OCI-LY1 (cell line): ENCODE measurements at regions not wholly inside any gene's neighbourhood (a gene's known extent, or its start where the extent isn't known, plus 50 kb on each side); places are given as distances from the start of the nearest gene placed in this dataset.
"Not testable (repeated sequence)": the region's sequence is repeated elsewhere in the genome, so short reads cannot be mapped to it uniquely, and the experiment has no call there.

Experiments
- H2AFZ ChIP-seq: fragments of 200-600 bp; sonication (generic), shearing (Covaris generic); 2 replicates; pipeline ENCODE4 v1.6.0; 2014; ENCODE audit warnings: antibody characterized with exemption, mild to moderate bottlenecking, low read length
- H3F3A ChIP-seq: fragments of 200-600 bp; sonication (generic), shearing (Covaris generic); 2 replicates; pipeline ENCODE4 v1.6.0; 2014; ENCODE audit warnings: mild to moderate bottlenecking, antibody characterized with exemption, low read length, moderate library complexity; ENCODE audit not compliant: insufficient read depth
- H3K27ac ChIP-seq: fragments of 200-600 bp; sonication (generic); 2 replicates; pipeline ENCODE4 v1.5.1; 2014; ENCODE audit warnings: low read length, mixed run types, mild to moderate bottlenecking, low read depth; ENCODE audit not compliant: poor library complexity, severe bottlenecking
- H3K27me3 ChIP-seq: fragments of 200-600 bp; sonication (generic); 2 replicates; pipeline ENCODE4 v1.6.0; 2014; ENCODE audit warnings: antibody characterized with exemption, mild to moderate bottlenecking, low read length, moderate library complexity; ENCODE audit not compliant: insufficient read depth
- H3K36me3 ChIP-seq: fragments of 200-600 bp; sonication (generic); 2 replicates; pipeline ENCODE4 v1.6.1; 2014; ENCODE audit warnings: mild to moderate bottlenecking, antibody characterized with exemption, low read length, moderate library complexity, mixed read lengths; ENCODE audit not compliant: insufficient read depth
- H3K4me1 ChIP-seq: fragments of 200-600 bp; sonication (generic); 2 replicates; pipeline ENCODE4 v1.5.1; 2014; ENCODE audit warnings: mild to moderate bottlenecking, low read length, moderate library complexity; ENCODE audit not compliant: insufficient read depth, severe bottlenecking
- H3K4me2 ChIP-seq: fragments of 200-600 bp; sonication (generic), shearing (Covaris generic); 2 replicates; pipeline ENCODE4 v1.6.1; 2014; ENCODE audit warnings: low read length
- H3K4me3 ChIP-seq: fragments of 200-600 bp; sonication (generic); 2 replicates; pipeline ENCODE4 v1.5.1; 2014; ENCODE audit warnings: low read length, low read depth, mild to moderate bottlenecking, mixed read lengths; ENCODE audit not compliant: poor library complexity, severe bottlenecking
- H3K79me2 ChIP-seq: fragments of 200-600 bp; shearing (Covaris generic); 2 replicates; pipeline ENCODE4 v1.6.1; 2016; ENCODE audit warnings: mixed run types, low read length, mixed read lengths; ENCODE audit not compliant: insufficient read depth
- H3K9ac ChIP-seq: fragments of 200-600 bp; sonication (generic), shearing (Covaris generic); 2 replicates; pipeline ENCODE4 v1.6.1; 2014; ENCODE audit warnings: mild to moderate bottlenecking, low read length, mixed read lengths
- H3K9me2 ChIP-seq: fragments of 200-600 bp; sonication (generic), shearing (Covaris generic); 2 replicates; pipeline ENCODE4 v1.6.1; 2014; ENCODE audit warnings: low read depth, mild to moderate bottlenecking, low read length, mixed read lengths
- H3K9me3 ChIP-seq: fragments of 200-600 bp; shearing (Covaris generic); 2 replicates; pipeline ENCODE4 v1.6.1; 2014; ENCODE audit warnings: low read length, mixed read lengths
- H4K20me1 ChIP-seq: fragments of 200-600 bp; sonication (generic), shearing (Covaris generic); 2 replicates; pipeline ENCODE4 v1.6.0; 2016; ENCODE audit warnings: mild to moderate bottlenecking, low read length; ENCODE audit not compliant: insufficient read depth
- EZH2 ChIP-seq: fragments of 200-600 bp; sonication (generic), shearing (Covaris generic); IDR thresholded peaks from 2 replicates; pipeline ENCODE4 v1.8.0; 2017; ENCODE audit warnings: borderline replicate concordance, mixed run types, mild to moderate bottlenecking, antibody characterized with exemption, low read length, moderate library complexity, mixed read lengths
- TF ChIP-seq, protein P1 (sequence below): fragments of 200-600 bp; sonication (generic), shearing (Covaris generic); IDR thresholded peaks from 2 replicates; pipeline ENCODE4 v1.5.1; 2017; ENCODE audit warnings: mild to moderate bottlenecking, antibody characterized with exemption, low read length, moderate library complexity, mixed read lengths

DNA sequence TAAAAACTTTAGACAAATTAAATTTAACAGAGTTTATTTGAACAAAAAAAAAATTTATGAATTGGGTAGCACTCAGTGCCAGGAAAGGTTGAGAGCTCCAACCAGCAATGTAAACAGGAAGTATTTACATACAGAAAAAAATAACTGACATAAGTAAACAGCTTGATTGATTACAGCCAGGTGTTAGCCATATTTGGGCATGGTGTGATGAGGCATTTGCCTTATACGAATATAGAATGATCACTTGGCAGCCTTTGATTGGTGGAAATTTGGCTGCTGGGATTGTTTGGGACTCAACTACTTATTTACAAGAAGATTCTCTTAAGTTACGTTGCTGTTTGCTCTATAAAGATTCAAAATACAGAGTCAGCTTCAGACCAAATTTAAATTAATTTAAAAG, 172.0 kb downstream of the ADAM29 start:
- H3K4me2 ChIP-seq, result no peak overlapping the region
- no peaks in the 10 kb centered on the region for H3K27me3 ChIP-seq
- no peaks in the 10 kb centered on the region for H3K79me2 ChIP-seq
- TF ChIP-seq EZH2, result no peak
- TF ChIP-seq, protein P1, sequence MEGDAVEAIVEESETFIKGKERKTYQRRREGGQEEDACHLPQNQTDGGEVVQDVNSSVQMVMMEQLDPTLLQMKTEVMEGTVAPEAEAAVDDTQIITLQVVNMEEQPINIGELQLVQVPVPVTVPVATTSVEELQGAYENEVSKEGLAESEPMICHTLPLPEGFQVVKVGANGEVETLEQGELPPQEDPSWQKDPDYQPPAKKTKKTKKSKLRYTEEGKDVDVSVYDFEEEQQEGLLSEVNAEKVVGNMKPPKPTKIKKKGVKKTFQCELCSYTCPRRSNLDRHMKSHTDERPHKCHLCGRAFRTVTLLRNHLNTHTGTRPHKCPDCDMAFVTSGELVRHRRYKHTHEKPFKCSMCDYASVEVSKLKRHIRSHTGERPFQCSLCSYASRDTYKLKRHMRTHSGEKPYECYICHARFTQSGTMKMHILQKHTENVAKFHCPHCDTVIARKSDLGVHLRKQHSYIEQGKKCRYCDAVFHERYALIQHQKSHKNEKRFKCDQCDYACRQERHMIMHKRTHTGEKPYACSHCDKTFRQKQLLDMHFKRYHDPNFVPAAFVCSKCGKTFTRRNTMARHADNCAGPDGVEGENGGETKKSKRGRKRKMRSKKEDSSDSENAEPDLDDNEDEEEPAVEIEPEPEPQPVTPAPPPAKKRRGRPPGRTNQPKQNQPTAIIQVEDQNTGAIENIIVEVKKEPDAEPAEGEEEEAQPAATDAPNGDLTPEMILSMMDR, result no peak
- no peak overlapping the region for H3K27ac ChIP-seq
- H3F3A ChIP-seq, result no peaks in the 10 kb centered on the region
- H2AFZ ChIP-seq, result no peak overlapping the region
- no peak overlapping the region for H3K4me3 ChIP-seq
- 0 out of 2 replicates have a peak, but pooled peaks cover 2% of the 10 kb centered on the region for H3K9me2 ChIP-seq
- H3K36me3 ChIP-seq, result no peaks in the 10 kb centered on the region
- no peaks in the 10 kb centered on the region for H3K4me1 ChIP-seq
- H3K9ac ChIP-seq, result no peak overlapping the region
- H4K20me1 ChIP-seq, result no peaks in the 10 kb centered on the region
- peaks cover 7% of the 10 kb centered on the region for H3K9me3 ChIP-seq

DNA sequence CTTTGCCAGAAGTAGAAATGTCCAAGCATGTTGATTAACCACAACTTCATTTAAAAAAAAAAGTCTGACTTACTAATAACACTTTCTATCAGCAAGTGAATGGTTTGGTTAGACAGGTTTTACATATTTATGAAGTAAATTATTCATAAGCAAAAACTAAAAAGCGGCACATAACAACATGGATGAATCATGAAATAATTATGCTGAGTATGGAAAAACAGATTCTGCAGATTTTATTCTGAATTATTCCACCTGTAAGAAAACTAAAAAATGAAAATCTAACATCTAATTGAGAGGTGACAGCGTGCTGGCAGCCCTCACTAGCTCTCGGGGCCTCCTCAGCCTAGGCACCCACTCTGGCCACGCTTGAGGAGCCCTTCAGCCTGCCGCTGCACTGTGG, 173.5 kb downstream of the ADAM29 start:
- Histone ChIP-seq H3K36me3 (no peaks in the 10 kb centered on the region), H4K20me1 (no peaks in the 10 kb centered on the region), H3K9ac (no peak overlapping the region), H3K79me2 (no peaks in the 10 kb centered on the region), H3K27ac (no peak overlapping the region), H2AFZ (no peak overlapping the region), H3K4me2 (no peak overlapping the region), H3K9me2 (0 out of 2 replicates have a peak, but pooled peaks cover 2% of the 10 kb centered on the region), H3K27me3 (no peaks in the 10 kb centered on the region), H3K4me1 (no peaks in the 10 kb centered on the region), H3K4me3 (no peak overlapping the region), H3K9me3 (peaks cover 8% of the 10 kb centered on the region), H3F3A (no peaks in the 10 kb centered on the region)
- TF ChIP-seq EZH2, result no peak
- TF ChIP-seq, protein P1, result no peak

DNA sequence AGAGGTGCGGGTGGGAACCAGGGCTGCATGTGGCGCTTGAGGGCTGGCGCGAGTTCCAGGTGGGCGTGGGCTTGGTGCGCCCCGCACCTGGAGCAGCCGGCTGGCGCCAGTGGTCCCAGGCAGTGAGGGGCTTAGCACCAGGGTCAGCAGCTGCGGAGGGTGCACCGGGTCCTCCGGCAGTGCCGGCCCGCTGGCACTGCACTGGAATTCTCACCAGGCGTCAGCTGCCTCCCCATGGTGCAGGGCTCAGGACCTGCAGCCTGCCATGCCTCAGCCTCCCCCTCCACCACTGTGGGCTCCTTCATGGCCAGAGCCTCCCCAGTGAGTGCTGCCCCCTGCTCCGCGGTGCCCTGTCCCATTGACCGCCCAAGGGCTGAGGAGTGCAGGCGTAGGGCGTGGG, 174.0 kb downstream of the ADAM29 start:
- Histone ChIP-seq H3K9me2 (0 out of 2 replicates have a peak, but pooled peaks cover 2% of the 10 kb centered on the region), H3K27me3 (no peaks in the 10 kb centered on the region), H3K79me2 (no peaks in the 10 kb centered on the region), H3K9me3 (peaks cover 8% of the 10 kb centered on the region), H2AFZ (no peak overlapping the region), H3K9ac (no peak overlapping the region), H3K27ac (no peak overlapping the region), H3K4me3 (no peak overlapping the region), H3F3A (no peaks in the 10 kb centered on the region), H4K20me1 (no peaks in the 10 kb centered on the region), H3K36me3 (no peaks in the 10 kb centered on the region), H3K4me1 (no peaks in the 10 kb centered on the region), H3K4me2 (no peak overlapping the region)
- TF ChIP-seq, protein P1, result no peak
- no peak for TF ChIP-seq EZH2

DNA sequence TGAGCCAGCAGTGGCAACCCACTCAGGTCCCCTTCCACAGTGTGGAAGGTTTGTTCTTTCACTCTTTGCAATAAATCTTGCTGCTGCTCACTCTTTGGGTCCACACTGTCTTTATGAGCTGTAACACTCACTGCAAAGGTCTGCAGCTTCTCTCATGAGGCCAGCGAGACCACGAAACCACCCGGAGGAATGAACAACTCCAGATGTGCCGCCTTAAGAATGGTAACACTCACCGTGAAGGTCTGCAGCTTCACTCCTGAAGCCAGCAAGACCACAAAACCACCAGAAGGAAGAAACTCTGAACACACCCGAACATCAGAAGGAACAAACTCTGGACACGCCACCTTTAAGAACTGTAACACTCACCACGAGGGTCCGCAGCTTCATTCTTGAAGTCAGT, 174.9 kb downstream of the ADAM29 start:
- H3K9ac ChIP-seq, H3K9me2 ChIP-seq, H3F3A ChIP-seq, H3K9me3 ChIP-seq, H3K27ac ChIP-seq, H3K4me2 ChIP-seq, H3K27me3 ChIP-seq, H3K4me3 ChIP-seq, H3K36me3 ChIP-seq, H4K20me1 ChIP-seq, H2AFZ ChIP-seq, H3K4me1 ChIP-seq, H3K79me2 ChIP-seq: not testable (repeated sequence)
